ENCODE measurements at regions not wholly inside any gene's neighbourhood (a gene's known extent, or its start where the extent isn't known, plus 50 kb on each side); places are given as distances from the start of the nearest gene placed in this dataset.

DNA sequence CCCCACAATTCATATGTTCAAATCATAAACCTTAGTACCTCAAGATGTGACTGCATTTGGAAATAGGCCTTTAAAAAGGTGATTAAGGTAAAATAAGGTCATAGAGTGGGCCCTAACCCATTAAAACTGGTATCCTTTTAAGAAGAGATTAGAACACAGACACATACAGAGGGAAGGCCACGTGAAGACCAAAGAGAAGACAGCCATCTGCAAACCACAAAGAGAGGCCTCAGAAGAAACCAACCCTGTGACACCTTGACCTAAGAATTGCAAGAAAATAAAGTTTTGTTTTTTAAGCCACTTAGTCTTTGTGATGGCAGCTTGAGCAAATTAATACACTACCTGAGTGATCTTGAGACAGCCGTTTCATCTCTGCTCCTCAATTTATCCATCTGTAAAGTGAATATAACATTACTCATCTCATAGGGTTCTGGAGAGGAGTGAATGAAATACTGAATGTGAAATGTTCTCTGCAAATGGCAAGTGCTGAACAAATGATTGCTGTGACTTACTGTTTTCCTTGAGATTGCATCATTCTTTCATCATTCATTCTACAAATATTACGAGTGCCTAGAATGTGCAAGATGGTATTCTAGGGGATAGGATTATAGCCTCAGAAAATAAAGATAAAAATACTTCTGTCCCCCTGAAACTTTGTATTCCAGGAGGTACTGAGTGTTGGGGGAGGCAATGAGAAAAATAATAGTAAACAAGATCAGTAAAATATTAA lies 222.0 kb upstream of the CDH13 start:
- no peak for DNase-seq

DNA sequence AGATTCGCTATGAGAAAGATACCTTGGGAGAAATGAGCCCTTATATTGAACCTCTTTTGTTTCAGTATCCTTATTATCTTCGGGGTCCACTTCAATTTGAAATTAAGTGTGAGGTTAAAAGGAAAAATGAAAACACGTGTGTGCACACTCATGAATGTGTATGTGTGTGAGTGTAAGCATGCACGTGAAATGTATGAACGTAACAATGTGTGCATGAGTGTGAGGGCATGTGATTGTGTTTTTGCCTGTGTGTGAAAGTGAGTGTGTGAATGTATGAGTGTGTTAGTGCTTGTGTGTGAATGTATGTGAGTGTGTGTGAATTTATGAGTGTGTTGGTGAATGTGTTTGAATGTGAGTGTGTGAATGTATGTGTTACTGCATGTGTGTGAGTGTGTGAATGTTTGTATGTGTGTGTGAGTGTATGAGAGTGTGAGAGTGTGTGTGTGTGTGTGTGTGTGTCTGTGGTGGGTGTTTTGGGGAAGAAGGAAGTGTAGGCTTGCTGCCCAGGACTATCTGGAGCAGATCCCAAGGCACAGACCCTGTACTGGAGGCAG lies 224.0 kb upstream of the CDH13 start:
- DNase-seq = no peak

DNA sequence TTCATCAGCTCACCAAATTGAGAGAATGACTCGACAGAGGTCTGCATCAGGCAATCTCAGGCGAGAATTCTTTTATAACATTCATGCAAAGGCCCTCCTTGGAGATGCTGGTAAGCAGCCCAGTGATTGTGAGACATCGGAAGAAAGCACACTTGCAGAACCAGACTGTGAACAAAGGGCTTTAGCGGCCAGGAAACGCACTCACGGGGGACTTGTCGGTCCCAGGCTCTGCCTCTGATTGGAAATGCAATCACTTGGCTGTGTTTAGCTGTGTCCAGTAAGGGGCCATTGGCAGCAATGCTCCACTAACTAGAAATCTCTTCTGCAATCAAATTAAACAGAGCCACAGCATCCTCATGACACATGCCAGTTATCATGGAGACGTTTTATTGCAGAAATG lies 226.7 kb upstream of the CDH13 start:
- DNase-seq = no peak

DNA sequence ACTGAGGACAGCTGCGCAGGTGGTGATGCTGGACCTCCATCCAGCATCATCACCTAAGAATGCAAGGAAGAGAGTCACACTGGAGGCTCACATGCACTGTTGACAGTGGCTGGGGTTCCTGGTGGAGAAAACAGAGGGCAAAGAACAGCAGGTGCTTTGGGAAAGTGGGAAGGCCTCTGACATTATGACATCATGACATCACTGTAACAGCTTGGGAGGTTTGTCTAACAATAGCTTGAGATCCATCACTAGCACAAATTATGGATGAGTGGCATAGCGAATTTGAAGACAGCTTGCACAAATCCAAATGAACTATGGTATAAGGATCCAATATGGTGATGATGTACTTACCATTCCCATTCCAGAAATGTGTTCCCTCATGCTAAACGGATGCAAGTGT lies 226.5 kb upstream of the MPHOSPH6 start:
- no peak for DNase-seq

DNA sequence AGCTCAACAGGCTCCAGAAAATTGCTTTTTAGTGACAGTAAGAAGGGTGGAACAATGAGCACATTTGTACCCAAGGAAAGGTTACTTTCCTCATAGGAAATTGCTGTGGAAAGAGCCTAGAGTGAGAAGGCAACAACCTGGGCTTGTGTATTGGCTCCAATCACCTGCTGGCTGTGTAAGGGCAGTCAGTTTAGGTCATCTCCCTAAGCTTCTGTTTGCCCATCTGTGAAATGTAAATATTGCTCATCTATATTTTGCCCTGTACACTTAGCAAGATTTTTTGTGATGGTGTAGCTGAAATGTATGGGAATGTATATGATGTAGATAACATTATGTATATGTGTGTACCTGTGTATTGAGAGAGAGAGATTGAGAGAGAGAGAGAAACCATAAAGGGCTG lies 225.2 kb upstream of the MPHOSPH6 start:
- DNase-seq = no peak

DNA sequence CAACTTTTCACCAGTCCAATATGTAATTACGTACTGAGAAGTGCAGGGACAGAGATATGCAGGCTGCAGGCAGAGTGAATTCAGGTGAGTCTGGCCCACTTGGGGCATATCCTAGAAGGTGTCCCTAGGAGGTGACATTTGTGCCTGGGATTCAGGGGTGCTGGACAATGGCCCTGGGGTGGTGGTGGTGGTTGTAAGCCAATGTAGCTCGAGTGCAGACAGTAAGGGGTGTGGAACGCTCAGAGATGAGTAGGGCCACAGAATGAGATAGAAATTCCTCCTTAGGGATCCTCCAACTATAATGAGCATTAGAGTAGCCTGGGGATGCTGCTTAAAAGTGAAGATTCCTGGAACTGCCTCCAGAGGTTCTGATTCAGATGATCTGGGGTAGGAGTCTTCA lies 221.7 kb upstream of the MPHOSPH6 start:
- DNase-seq = no peak

DNA sequence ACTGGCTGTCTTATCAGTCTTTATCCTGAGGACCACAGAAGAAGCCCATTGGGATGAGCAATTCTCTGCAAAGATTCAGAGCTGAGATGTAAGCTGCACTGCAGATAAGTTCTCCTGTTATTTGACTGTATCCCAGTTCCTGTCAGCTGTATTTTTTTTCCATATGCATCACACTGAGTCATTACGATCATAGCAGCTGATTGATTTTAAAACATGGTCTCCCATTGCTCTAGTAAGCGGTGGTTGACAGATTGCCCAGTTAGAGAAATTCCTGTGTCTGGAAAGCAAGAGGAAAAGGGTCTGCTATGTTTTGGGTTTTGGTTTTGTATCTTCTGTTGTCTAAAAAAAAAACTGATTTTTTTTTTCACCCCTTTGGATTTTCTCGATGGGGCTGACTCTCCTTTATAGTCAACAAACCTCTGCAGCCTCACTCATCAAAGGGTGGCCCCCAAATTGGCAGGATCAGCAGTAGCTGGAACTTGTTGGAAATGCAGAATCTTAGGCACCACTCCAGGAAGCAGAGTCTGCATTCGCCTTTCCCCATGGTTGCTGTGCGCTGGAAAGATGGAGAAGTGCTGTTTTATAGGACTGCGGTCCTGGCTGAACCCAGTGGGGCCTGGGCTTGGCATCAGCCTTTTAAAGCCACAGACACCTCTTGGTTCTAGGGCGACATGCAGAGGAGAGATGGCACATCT lies 220.1 kb upstream of the MPHOSPH6 start:
- DNase-seq = no peak

DNA sequence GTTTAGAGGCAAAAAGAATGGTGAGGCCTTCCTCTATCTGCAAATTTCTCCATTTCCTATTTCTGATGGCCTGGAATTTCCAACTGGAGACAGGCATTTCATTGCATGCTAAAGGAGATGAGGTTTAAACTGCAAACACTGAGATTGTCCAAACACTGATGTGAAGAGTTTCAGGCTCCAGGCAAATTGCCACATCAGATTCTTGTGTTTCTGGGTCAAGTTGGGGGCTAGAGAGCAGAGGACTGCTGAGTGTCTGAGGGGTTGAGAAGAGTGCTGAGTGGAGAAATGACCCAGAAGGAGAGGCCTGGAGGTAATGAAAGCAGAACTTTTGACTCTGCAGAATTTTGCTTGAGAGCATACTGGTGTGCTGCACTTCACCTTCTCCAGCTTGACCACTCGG lies 216.7 kb upstream of the MPHOSPH6 start:
- no peak for DNase-seq

DNA sequence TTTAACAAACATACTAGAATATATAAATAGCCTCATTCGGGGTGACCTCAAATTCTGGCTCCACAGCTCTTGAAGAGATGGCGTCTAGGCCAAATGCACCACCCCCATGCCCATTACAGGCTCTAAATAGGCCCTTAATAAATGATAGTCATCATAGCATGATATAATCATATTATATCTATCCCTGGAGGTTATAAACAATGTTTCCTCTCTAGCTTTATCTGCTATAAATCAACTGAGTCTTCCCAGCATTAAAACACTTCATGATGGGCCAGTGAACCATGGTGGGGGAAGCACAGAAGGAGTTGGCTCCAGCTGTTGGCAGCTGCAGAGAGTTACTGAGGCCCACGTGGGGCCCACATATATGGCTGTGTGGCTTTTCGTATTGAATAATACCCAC lies 214.9 kb upstream of the MPHOSPH6 start:
- DNase-seq = no peak

DNA sequence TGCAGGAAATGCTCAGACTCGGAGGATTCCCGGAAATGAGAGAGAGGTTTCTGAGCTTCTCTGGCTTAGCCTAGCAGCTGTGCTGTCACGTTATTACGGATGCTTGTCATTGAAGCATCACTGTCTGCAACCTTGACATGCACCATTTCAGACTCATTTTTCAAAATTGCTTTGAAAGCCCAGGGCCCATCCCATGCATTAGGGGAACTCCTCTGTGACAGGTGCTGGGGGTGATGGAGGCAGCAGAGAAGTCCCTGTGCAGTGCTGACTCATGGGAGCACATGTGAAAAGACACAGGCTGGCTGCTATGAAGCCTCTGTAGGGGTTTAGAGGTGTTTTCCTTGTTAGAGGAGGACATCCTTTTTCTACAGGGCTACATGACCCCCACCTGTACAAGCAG lies 214.0 kb upstream of the MPHOSPH6 start:
- DNase-seq = no peak

DNA sequence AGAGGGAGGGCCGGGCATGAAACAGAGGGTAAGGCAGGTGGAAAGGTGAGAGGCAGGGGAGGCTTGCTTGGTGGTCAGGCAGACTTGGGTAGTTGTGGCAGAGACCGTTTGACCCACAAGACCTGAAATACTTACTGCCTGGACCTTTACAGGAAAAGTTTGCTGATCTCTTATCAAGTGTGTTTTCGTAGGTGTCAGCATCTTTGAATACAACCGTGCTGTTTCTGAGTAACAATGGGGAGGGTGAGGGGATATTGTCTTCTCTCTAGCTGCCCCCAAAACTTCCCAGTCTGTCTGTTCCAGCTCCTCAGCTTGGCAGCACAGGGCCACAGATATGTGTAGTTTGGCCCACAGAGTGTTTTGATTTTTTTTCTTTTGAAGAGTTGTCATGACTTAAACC lies 212.5 kb upstream of the MPHOSPH6 start:
- no peak for DNase-seq

DNA sequence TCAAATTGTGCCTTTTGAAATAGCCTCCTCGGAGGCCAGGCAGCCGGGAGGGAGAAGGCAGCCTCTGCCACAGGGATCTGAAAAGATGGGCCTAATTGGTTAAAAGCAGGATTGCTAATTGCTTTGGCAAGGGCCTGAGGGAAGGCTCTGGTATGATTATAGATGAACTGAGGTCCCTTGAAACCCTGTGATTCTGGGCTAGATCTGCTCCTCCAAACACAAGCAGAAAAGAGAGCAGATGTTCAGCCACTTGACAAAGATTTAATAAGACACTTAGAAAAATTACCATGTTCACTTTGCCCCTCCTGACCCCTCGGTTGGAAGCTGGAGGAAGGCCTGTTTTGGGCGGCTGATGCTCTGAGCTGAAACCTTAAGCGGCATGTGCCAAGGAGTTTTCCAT lies 209.5 kb upstream of the MPHOSPH6 start:
- DNase-seq = no peak

DNA sequence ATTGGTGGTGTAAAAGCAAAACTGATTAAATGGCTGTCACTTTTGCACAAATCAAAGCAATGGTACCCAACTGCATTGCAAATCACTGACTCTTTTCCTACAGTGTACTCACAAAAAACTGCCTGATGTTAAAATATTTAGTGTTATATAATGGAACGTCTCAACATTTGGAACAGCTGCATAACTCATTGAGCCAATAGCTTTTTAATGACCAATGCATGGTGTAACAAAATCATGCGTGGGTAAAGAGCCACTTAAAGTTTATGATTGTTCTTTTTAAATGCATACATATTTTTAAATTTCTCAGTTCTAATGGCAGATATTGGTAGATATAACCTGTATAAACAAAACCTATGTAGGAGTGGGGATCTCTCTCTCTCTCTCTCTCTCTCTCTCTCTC lies 204.0 kb upstream of the MPHOSPH6 start:
- no peak for DNase-seq

DNA sequence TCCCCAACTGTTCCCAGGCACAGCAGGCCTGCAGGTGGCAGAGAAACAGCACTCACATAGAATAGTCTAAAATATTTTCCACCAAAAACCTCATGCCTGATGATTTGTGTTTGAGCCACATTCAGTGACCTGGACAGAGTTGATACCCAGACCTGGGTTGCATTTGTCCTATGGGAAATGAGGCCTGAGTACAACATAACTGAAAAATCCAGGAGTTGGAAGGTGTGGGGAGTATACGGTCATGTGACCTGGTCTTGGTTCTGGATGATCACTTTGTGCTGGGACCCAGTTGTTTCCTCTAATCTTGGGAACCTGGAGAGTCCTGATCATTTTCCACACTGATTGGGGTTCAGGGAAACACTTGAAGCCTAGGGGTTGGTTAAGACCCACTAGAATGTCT lies 200.3 kb upstream of the MPHOSPH6 start:
- no peak for DNase-seq

DNA sequence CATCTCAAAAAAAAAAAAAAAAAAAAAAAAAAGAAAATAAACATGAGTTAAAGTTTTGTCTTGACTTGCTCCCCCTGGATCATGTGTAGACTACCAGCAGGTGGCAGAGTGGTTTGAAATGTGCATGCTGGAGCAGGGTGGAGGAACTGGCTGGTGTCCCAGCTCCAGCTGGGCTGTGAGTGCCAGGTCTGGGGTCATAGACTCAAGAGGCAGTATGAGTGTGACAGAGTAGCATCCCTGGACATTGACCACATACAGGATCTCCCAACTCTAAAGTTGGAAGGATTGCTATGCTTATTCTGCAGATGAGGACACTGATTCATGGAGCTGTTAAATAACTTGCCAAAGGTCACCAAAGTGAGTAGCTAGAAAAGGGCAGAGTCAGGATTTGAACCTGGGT lies 198.0 kb upstream of the MPHOSPH6 start:
- DNase-seq = no peak

DNA sequence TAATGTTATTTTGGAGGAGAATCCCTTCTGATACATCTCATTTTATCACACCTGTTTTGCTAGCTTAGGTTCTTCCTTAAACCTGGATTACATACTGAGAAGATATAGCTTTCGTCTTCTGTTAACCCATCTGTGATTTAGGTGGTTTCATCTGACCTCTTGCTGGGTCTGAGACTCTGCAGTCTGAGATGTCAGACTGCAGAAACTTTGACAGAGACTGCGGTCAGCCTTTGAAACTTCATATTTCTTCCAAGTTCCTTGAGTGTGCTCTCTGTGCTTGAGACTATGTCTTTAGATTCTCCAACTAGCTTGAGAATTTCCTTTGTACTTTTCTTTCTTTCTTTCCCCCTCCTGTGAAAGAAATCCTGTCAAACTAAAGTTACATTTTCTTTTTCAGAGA lies 196.4 kb upstream of the MPHOSPH6 start:
- no peak for DNase-seq

DNA sequence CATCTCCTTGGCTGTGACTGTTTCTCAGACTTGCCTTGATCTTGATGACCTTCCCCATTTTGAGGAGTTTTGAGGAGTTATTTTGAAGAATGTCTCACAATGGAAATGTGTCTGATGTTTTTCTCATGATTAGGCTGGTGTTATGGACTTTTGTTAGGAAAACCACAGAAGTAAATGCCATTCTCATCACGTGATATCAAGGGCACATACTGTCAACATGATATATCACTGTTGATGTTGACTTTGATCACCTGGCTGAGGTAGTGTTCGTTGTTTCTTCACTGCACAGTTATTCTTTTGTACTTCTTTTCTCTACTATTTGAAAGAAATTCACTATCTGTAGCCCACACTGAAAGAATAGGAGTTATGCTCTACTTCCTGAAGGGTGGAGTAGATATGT lies 194.7 kb upstream of the MPHOSPH6 start:
- no peak for DNase-seq

DNA sequence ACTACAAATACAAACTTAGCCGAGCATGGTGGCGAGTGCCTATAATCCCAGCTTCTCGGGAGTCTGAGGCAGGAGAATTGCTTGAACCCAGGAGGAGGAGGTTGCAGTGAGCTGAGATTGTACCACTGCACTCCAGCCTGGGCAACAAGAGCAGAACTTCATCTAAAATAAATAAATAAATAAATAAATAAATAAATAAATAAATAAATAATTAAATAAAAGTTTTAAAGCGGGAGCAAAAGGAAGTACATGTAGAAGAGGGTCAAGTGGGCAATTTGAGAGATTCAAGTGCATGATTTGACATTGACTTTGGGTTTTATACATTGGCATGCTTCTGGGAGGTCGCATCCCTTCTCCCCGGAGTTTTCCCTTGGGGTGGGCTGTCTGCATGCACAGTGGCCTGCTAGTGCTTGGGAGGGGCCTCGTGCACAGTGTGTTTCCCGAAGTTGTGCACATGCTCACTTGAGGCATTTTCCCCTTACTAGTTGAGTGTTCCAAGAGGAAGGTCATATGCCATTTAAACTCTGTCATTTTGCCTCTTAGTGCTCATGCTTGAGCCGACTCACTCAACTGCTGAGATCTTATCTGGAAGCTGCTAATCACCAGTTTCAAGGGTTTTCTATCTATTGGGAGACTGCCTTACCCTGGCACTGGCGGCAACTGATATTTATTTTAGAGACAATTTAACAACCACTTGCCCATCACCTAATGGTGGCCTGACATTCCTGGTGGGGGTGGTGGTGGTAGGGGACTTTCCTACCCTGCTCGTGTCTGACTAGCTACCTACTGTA lies 193.2 kb upstream of the MPHOSPH6 start:
- no peak for DNase-seq

DNA sequence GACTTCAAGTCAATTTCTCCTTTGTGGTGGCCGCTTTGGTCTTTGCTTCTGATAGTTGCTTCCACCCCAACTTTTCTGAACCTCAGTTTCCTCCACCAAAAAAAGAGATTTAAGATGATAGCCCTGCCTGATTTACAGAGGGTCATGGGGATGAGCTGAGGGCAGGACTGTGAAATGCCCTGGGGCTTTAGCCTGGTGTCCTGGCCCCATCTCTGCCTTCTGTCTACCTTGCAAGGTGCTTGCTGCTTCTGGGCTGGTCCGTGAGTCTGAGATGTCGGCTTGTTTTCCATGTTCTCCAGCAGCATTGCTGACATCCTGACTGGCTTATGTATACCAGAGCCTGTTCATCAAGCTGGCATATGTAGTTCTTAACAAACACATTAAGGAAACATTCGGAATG lies 191.9 kb upstream of the MPHOSPH6 start:
- DNase-seq = no peak

DNA sequence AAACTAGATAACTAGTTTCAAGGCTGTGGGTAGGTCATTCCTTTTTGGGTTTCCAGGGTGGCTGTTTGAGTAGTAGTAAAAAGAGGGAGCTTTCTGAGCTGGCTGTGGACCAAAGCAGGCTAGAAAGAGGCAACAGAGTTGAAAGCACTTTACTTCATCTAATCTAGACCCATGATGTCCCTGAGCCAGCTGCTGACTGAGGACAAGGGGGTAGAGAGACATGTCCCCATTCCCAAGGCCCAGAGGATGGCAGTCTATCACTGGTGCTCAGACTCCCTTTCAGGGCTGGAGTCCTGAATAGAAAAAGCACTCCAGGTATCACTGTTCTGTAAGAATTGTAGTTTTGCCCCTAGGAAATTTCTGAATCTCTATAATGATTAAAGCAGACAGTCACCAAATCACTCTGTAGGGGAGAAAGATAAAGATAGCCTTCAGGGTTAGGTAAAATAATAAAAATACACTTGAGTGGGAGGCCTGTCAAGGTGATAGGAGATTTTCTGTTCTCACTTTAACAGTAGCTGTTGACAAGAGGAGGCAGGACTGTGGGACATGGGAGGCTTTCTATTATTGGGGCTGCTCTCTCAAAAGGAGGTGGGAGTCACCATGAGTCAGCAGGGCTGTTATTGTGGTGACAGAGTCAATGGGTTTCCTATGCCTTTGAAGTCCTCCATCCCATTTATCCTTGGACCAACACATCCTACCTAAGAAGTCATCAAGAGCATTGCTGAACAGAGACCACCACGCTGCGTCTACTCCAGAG lies 190.2 kb upstream of the MPHOSPH6 start:
- DNase-seq = no peak

DNA sequence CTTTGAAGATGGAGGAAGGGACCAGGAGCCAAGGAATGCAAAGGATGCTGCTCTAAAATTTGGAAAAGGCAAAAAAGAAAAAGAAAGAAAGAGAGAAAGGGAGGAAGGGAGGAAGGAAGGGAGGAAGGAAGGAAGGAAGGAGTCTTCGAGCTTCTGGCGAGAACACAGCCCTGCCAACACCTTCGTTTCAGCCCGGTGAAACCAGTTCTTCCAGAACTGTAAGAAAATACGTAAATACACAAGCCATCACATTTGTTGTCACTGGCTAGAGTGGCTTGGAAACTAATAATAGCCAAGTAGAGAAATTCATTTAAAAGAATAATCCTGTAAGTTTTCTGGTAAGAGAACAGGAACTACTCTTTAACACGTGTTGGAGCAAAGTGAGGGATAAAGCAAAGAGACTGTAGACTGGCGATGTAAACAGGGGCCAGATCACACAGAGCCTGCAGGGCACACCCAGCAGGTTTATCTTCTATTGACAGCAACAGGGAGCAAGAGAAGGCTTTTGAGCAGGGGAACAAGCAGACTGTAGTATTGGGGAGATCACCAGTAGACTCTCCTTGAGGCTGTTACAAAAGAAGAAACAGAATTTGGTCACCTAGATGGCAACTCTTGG lies 188.7 kb upstream of the MPHOSPH6 start:
- DNase-seq = no peak

DNA sequence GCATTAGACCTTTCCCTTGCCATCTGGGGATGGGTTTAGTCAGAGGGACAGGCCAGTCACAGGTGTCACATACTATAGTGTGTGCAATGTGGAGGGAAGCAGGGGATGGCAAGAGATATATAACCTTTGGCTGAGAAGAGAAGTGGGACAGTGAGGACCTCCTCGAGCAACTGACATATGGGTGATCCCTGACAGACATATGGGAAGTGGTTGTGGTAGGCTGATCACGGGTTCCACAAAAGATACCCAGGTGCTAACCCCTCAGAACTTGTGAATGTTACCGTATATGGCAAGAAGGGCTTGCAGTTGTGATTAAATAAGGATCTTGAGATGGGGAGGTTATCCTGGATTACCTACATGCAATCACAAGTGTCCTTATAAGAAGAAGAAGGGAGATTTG lies 188.1 kb upstream of the MPHOSPH6 start:
- DNase-seq = no peak
